ENCODE measurements at regions not wholly inside any gene's neighbourhood (a gene's known extent, or its start where the extent isn't known, plus 50 kb on each side); places are given as distances from the start of the nearest gene placed in this dataset.

DNA sequence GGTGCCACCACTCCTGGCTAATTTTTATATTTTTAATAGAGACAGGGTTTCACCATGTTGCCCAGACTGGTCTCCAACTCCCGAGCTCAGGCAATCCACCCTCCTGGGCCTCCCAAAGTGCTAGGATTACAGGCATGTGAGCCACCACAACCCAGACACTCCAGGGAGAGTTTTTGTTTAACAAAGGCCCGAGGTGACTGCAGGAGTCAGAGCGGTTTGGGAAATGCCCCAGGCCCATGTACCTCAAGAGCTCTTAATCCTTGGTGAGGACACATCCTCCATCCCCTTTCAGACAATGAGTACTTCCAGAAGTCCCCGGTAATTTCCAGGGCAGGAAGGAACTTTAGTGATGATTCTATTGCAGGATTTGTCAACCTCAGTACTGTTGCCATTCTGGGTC, 176.0 kb downstream of the ESRRB start:
- DNase-seq, result no peak

DNA sequence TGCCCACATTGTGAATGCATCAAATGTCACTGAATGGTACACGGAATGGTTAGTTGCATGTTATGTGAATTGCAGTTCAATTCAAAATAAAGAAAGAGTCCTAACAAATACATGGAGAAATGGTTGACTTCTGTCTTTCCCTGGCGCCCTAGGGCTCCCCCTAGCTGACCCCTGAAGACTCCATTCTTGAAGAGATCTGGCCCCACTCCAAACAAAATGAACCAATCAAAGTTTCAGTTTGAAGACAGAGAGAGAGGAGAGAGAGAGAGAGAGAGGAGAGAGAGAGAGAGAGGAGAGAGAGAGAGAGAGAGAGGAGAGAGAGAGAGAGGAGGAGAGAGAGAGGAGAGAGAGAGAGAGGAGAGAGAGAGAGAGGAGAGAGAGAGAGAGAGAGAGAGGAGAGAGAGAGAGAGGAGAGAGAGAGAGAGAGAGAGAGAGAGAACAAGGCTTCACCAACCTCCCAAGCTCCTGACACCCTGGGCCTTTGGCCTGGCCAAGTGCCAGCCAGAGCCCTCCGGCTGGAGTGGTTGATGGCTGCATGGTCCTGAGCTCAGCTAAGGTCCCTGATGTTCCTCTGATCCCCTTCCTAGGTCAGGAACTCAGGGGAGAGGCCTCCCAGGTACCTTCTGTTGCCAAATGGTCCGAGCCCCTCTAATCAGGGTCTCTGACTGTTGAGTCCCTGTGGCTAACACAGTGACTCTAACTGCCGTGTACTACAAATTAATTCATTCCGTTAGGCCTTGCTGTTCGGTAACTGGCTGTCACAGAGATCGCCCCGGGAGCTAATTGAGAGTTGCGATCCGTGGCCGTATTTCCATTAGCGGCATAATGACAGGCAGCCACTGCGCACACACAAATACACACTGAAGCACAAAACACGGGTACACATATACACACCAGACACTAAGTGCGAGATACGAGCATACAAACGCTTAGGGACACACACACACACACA, 188.8 kb downstream of the ESRRB start:
- no peak for DNase-seq

DNA sequence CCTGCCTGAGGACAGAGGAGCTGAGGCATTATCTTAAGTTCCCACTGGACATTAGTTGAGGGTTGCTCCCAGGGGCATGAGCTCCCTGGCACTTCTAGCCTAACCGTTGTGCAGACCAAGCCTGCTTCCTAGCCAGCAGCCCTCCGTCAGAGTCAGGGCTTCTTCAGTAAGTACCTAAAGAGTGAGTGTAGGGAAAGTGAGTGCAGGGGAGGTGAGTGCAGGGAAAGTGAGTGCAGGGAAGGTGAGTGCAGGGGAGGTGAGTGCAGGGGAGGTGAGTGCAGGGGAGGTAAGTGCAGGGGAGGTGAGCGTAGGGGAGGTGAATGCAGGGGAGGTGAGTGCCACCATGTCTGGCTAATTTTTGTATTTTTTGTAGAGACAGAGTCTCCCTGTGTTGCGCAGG, 190.5 kb downstream of the ESRRB start:
- DNase-seq, result no peak

DNA sequence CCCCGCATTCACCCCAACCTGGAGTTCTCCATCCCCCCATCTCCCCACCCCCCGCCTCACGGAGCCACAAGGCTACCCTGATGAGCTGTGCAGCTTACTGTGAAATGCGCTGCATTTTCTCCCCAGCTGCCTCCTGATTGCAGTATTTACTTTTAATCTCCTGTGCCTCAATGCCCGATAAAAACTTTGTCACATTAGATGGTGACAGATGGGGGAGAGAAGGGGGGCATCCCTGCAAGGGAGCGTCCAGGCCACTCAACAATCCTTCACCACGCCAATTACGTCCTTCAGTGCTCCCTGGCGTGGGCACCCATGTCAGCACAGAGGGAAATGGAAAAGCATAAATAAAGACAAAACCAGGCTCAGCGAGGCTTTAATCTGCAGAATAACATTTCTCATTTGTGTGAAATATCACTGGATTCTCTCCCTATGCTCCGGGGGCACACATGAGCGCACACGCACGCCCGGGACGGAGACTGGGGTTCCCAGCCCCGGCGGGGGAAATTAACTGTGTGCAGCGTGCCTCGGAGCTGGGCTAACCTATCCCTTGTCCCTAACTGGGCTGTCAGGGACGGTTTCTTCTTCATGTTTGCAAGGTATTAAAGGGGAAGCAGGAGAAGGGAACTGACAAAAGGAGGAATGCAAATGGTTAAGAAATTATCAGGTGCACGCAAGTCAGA, 186.7 kb upstream of the VASH1 start:
- no peak for DNase-seq

DNA sequence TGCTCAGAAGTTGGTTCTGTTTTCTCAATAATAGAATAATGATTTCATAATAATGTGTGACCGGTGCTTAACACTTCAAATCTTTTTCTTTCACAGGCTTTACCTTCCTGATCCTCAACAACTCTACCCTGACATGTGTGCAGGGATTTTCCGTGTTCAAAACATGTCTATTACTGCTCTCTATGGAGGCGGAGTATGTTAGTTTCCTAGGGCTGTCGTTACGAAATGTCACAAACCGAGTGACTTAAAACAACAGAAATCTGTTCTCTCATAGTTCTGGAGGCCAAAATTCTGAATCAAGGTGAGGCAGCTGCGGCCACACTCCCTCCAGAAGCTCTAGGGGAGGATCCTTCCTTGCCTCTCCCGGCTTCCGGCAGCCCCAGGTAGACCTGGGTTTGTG, 186.2 kb upstream of the VASH1 start:
- no peak for DNase-seq

DNA sequence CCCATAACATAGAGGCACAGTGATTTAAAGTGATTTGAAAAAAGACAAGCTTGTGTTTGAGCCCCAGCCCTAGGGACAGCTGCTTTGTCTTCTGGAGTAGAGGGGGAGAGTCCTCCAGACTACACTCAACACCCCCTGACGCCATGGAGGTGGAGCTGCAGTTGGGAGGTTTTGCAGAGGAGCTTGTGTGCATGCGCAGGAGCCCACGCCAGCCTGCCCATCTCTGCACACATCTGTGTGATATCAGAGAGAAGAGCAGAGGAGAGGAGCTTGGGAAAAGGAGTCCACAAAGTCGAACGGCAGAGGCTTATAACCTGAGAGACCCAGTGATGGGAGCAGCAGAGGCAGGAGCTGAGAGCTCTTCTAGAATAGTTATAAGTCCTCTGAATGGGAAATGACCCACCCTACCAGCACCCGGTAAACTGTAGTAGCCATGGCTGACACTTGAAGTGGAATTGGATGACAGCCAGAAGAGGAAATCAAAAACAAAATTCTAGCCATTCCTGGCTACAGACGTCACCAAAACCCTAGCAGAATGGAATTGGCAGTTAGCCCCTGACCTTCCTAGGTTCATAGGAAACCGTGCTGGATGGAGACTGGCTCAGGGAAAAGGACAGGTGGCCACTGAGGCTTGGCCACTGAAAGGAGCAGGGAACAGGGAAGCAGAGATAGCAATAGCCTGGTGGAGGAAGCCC, 185.1 kb upstream of the VASH1 start:
- no peak for DNase-seq

DNA sequence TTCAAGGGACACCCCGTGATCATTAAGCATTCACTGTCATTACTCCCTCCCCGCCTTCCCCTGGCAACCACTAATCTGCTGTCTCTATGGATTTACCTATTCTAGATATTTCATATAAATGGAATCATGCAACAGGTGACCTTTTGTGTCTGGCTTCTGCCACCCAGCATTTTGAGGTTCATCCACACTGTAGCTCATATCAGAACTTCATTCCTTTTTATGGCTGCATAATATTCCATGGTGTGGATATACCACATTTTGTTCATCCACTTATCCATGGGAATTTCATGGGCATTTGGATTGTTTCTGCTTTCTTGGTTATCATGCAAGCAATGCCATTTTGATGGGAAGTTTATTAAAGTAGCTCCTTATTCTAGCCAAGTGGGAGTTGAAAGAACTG, 184.2 kb upstream of the VASH1 start:
- DNase-seq, result no peak

DNA sequence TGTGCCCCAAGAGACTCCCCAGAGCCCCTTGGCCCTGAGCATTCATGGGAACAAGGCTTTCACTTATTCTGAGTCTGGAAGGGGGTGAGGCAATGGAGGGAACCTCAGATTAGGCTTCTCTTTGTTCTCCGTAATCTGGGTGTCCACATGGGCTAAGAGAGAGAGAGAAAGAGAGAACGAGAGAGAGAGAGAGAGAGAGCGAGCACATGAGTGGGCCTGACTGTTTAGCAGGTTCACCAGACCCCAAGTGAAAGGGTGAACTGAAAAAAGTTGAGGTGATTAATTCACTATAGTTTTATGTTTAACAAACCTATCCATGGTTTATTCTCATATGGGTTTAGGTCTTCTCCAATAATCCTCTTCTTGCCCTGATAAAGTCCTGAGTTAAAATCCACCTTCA, 183.4 kb upstream of the VASH1 start:
- no peak for DNase-seq

DNA sequence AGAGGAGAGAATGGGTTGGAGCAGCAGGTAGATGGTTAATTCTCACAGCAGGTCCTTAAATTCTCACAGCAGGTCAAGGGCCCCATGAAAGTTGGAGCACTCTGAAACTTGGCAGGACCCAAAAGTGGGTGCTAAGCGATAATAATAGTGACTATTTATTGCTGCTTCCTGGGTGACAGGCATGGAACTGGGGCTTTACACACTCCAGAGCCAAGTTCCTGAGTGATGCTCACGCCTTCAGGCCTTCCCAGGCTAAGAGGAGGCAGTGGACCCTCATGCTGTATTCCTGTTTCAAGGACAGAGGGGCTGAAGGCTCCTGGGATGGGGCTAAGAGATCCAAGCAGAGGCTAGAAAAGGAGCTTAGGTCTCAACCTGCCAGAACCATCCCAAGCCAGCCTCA, 180.9 kb upstream of the VASH1 start:
- DNase-seq, result no peak

DNA sequence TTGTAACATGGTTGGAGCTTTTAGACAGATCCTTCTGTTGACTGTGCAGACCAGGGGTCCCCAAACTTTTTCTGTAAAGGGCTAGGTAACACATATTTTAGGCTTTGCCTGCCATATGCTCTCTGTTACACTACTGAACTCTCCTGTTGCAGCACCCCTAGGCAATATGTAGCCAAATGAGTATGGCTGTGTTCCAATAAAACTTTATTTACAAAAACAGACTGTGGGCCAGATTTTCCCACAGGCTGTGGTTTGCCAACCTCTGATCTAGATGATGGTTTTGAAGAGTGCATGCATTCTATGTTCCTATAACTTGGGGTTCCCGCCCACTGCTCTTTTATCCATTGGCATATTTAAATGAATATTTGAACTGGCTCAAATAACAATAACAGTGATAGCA, 180.3 kb upstream of the VASH1 start:
- DNase-seq, result no peak

DNA sequence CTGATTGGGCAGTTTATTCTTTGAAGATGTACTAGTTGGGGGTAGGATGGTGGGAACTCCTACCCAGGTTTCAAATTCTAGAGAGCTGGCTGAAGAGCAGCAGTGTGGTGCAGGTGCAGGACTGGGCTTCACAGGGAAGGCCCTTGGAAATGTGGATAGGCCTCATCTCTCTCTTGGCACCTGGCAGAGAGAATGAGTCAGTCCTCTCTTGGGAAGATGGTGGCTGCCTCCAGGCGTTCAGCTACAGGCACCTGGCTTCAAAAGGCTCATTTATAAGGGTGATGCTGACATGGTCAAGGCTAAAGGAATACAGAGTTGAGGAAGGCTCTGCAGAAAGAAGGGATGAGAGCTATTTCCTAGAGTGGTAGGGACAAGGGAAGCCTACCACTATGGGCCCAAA, 179.7 kb upstream of the VASH1 start:
- DNase-seq, result no peak

DNA sequence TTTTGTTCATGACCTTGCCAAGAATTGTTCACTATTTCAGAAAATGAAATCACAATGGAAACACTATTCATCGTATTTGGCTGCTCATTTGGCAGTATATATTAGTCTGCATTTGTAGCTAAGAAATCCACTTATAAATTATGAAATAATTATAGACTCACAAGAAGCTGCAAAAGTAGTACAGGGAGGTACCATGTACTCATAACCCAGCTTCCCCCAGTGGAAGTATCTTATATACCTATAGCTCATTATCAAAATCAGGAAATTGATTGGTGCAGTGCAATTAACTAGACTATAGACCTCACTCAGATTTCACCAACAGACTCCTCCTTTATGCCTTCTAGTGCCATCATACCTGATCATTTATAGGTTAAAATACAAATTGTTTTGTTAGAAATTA, 178.8 kb upstream of the VASH1 start:
- no peak for DNase-seq

DNA sequence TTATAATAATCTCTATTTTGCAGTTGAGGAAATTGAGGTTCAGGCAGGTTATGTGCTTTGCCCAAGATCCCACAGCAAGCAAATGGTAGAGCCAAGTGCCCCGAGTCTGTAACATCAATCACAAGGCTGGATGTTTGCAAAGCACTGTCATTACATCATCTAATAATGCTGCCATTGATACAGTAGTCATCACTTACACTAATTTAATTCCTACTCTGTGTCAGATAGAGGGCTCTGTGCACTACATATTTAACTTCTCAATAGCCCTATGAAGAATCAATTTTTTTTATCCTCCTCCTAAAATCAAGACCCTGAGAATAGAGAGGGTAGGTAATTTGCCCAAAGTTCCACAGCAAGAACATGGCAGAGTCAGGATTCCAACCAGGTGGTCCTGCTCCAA, 178.1 kb upstream of the VASH1 start:
- DNase-seq, result no peak

DNA sequence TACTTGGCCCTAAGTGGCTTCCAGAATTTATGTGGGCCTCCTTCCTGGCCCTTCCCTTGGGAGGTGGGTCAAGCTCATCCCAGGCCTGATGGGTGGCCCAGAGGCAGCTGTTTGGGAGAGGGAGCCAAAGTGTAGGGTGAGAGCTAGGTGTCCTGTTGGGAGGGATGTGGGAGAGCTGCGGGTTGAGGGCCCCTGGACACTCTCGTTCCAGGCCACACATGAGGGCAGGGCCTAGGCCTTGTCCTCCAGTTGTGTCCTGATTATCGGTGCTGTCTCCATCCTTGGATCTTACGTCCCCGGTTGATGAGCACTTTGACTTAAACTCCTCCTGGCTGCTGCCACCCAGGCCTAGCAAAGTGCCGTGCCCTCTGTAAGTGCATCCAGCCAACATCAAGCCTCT, 177.5 kb upstream of the VASH1 start:
- no peak for DNase-seq

DNA sequence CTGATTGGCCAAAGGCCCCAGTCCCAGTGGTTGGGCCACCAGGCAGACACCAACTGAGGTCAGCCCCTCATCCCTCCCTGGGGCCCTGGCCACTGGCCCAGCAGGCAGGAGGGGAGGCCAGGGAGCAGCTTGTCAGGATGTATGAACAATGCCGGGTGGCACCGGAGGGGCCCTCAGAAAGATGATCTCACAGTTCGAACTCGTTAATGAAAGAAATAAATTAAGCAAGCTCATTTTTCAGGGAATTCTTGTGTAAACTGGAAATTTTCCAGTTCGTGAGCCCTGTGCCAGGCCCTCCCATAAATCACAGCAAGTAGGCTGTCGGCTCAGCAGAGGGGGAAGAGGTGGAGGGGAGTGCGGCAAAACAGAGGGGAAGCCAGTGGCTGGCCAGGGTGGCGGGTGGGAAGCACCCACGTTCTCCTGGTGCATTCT, 177.0 kb upstream of the VASH1 start:
- no peak for DNase-seq

DNA sequence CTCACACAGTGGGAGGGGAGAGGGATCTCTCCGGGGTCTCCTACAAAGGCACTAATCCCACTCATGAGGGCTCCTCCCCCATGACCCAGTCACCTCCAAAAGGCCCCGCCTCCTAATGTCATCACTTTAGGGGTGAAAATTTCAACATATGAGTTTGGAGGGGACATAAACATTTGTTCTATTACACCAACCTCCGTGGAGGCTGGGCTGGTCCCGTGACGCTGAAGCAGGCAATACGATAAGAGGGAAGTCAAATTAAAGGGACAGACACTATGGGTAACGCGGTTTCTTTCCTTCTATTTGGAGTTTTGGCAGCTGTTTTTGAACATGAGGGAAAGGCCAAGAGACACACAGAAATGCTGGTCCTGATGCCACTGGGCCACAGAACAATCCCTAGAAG, 175.7 kb upstream of the VASH1 start:
- DNase-seq, result no peak

DNA sequence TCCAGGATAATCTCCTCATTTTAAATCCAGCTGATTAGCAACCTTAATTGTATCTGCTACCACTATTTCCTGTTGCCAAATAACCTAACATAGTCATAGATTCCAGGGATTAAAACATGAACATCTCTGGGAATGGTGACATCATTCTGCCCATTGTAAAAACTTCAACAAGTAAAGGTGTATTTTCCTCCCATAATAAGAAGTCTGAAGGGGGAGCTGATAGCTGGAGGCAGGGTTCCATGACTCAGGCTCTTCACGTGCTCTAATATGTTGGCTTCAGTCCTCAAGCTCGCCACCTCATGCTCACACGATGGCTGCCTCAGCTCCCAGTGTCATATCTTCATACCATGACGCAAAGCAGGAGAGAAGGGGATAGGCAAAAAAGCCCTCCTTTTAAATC, 172.0 kb upstream of the VASH1 start:
- no peak for DNase-seq

DNA sequence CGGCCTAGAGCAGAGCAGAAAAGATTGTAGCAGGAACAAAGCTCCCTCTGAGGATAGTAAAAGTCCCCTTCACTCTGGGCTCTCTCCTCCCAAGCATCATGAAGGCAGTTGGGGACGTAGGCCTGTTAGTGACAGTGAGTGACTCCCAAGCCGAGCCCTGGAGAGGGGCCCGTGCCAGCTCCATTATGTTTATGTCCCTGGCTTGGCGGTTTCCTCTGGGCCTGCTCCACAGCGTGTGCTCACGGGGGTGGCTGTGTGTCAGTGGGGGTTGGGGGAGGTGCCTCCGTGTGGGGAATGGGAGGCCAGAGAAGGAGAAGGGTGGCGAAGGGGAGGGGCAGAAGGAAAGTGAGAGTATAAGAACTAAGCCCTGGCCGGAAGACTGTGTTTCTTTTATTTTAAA, 170.0 kb upstream of the VASH1 start:
- no peak for DNase-seq

DNA sequence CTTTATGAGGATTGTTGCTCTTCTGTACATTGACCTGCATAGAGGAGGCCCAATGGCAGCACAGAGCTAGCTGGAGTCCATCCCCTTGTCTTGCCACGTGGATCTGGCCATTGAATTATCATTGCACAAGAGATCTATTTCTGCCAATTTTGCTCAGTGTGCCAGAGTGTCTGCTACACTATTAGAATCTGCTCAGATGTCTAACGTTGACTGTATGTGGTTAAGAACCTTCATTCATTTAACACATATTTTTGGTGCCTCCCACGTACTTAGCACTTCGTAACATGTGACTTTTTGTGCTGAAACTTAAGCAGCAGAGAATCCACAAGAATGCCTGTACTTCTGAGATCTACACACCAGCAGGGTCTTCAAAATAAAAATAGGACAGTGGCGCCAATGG, 166.0 kb upstream of the VASH1 start:
- no peak for DNase-seq

DNA sequence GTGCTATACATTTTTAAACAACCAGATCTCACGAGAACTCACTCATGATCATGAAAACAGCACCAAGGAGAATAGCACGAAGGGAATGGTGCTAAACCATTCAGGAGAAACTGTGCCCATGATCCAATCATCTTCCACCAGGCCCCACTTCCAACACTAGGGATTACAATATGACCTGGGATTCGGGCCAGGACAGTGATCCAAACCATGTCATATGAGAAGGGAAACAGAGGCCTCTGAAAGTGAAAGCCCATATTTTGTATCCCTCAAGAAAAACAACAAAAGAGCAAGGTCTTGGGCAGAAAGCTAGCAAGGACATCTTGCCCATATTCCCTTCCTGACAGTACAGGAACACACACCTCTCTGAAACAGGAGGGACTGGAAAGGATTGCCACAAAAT, 163.9 kb upstream of the VASH1 start:
- no peak for DNase-seq

DNA sequence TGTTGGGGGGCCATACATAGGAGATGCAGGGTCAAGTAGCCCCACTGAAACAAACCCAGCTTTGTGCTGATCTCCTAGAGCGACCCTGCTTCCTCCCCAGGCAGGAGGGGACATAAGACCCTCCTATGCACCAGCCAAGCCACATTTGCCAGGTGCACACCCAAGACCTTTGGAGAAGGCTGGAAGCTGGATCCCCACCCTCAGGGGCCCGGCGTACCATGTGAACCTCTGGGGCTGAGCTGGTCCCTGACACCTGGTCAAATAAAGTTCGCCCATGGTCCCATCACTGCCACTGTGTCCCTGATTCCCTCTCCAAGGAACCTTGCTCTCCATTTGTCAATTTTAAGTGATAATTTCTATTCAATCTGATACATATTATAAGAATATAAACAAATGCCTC, 162.1 kb upstream of the VASH1 start:
- DNase-seq, result no peak

DNA sequence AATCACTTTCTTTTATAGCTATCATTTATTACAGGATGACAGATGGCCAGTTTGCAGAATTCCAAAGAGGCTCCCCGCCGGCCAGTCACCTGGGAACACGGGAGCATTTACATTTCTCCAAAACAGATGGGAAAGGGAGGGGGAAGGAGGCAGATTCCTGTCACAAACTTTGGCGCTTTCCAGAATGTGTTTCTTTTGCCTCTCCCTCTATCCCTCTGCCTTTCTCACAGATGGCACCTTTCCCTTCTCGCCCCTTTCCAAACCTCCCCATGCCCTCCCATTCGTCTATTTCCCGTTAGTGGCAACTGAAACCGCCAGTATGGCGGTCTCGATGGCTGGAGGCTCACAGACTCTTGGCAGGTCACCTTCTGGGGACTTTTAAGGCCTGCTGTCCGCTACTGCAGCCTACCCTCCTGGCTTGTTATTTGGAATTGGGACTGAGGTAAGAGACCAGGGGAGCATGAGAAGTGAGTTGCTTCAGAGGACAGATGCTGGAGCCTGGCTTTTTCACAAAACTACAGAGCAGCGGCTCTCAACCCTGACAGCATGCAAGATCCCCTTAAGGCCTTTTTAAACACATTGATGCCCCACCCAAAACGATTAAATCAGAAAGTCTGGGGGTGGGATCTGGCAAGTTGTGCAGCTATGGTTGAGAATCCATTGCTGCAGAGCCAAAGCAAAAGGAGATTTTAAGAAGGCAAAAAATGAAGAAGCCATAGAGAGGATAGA, 161.5 kb upstream of the VASH1 start:
- no peak for DNase-seq

DNA sequence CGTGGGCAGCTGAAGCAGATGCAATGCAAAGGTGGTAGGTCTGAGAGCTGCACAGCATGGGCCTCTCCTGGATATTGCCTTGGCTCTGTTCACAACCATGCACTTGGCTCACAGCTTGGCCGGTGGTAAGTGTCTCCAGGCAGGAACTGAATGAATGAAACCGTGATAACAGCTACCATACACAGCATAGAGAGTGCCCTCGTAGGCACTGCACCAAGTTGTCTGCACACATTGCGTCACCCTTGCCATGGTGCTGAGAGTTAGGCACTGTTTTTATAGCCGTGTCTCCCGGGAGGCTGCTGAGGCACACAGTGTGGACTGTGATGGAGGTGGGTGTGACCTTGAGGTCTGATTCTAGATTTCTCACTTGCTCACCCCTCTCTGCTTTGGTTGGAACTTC, 157.6 kb upstream of the VASH1 start:
- DNase-seq, result no peak
